Kidney (tissue), 13 donors: ENCODE measurements at regions not wholly inside any gene's neighbourhood (a gene's known extent, or its start where the extent isn't known, plus 50 kb on each side); places are given as distances from the start of the nearest gene placed in this dataset.

Experiments used
- DNase-seq, 5 donors: peaks; one replicate each; pipeline ENCODE4 v3.0.0-alpha.2; 2013 to 2020
- FAIRE-seq: peaks from 2 replicates; lab custom pipeline; 2012; peaks lifted over from hg19 to GRCh38; lab: Jason Lieb, UNC
- H3K27ac ChIP-seq, 2 donors: one replicate each; pipeline ENCODE4 v1.7.0; 2013; ENCODE audit warnings: low read depth in 2 of 2, low read length in 2 of 2, inconsistent platforms in 1 of 2
- H3K27me3 ChIP-seq: one replicate; pipeline ENCODE4 v1.7.1; 2013; ENCODE audit warnings: low read length, inconsistent platforms; ENCODE audit not compliant: control insufficient read depth, insufficient read depth
- H3K36me3 ChIP-seq, 3 donors: one replicate each; pipeline versions ENCODE4 v1.7.0 to v1.7.1; 2013; ENCODE audit warnings: low read length in 3 of 3, control low read depth in 1 of 3, inconsistent platforms in 1 of 3; ENCODE audit not compliant: insufficient read depth in 3 of 3, control insufficient read depth in 2 of 3
- H3K4me1 ChIP-seq, 3 donors: one replicate each; pipeline versions ENCODE4 v1.7.0 to v1.7.1; 2013; ENCODE audit warnings: low read length in 3 of 3, inconsistent platforms in 1 of 3, low read depth in 1 of 3; ENCODE audit not compliant: control insufficient read depth in 2 of 3, insufficient read depth in 2 of 3
- H3K4me3 ChIP-seq, 3 donors: one replicate each; pipeline versions ENCODE4 v1.7.0 to v1.8.1; 2013; ENCODE audit warnings: low read length in 3 of 3, control low read depth in 1 of 3, inconsistent platforms in 1 of 3
- H3K9ac ChIP-seq, 3 donors: one replicate each; pipeline versions ENCODE4 v1.7.0 to v1.7.1; 2013; ENCODE audit warnings: low read length in 3 of 3, control low read depth in 1 of 3, inconsistent platforms in 1 of 3
- H3K9me3 ChIP-seq, 3 donors: one replicate each; pipeline versions ENCODE4 v1.7.0 to v1.7.1; 2013; ENCODE audit warnings: low read length in 3 of 3, control low read depth in 1 of 3, inconsistent platforms in 1 of 3; ENCODE audit not compliant: control insufficient read depth in 2 of 3, insufficient read depth in 1 of 3
- CTCF ChIP-seq: IDR thresholded peaks from 3 replicates; pipeline ENCODE4 v1.5.1; 2012; ENCODE audit warnings: mild to moderate bottlenecking, moderate library complexity, borderline replicate concordance; ENCODE audit not compliant: insufficient read depth; ENCODE audit errors: extremely low read depth
- intact Hi-C: fragments of 100-400 bp; cut with DNase I; formaldehyde crosslinking; loops from one replicate; pipeline ENCODE4 v1.11.1; 2022
- donor health status: control.
- donor health status: control.
- donor health status: control.
- donor health status: control.
- donor health status: control.
- donor health status: DM: yes; HTN: yes; CAD: no.
- donor health status: Normal renal cell carcinoma (clear cell type).

GRCh38 chr7:41891950-41892349 lies 189.1 kb upstream of the INHBA start:
- TF ChIP-seq CTCF, result no peak
- no peaks in the 10 kb centered on the region for H3K27me3 ChIP-seq
- no peaks in the 10 kb centered on the region for H3K36me3 ChIP-seq
- H3K4me1 ChIP-seq, result no peaks in the 10 kb centered on the region
- intact Hi-C loops, result no loop called here
- H3K27ac ChIP-seq, result no peak overlapping the region
- FAIRE-seq (no peak), DNase-seq (no peak)
- H3K9me3 ChIP-seq, result no peaks in the 10 kb centered on the region
- no peak overlapping the region for H3K4me3 ChIP-seq
- no peak overlapping the region for H3K9ac ChIP-seq

- H3K9me3 ChIP-seq, result no peaks in the 10 kb centered on the region
- H3K27me3 ChIP-seq, result no peaks in the 10 kb centered on the region
- H3K4me3 ChIP-seq, result no peak overlapping the region
- DNase-seq, result peak in 1 of 5 donors; percentile 70
- no peaks in the 10 kb centered on the region for H3K36me3 ChIP-seq
- H3K9ac ChIP-seq, result no peak overlapping the region
- no peaks in the 10 kb centered on the region for H3K4me1 ChIP-seq
- no peak for TF ChIP-seq CTCF
- FAIRE-seq, result no peak
- H3K27ac ChIP-seq, result no peak overlapping the region
- intact Hi-C loops, result no loop called here
These were observed 187.9 kb upstream of the INHBA start for GRCh38 chr7:41890631-41891274.

GRCh38 chr7:41889472-41889871 lies 186.6 kb upstream of the INHBA start:
- FAIRE-seq (no peak), DNase-seq (no peak)
- no peak for TF ChIP-seq CTCF
- no peaks in the 10 kb centered on the region for H3K27me3 ChIP-seq
- no peaks in the 10 kb centered on the region for H3K4me1 ChIP-seq
- no peak overlapping the region for H3K9ac ChIP-seq
- H3K9me3 ChIP-seq, result no peaks in the 10 kb centered on the region
- H3K36me3 ChIP-seq, result no peaks in the 10 kb centered on the region
- H3K4me3 ChIP-seq, result no peak overlapping the region
- H3K27ac ChIP-seq, result no peak overlapping the region
- intact Hi-C loops, result no loop called here

- no peak overlapping the region for H3K4me3 ChIP-seq
- FAIRE-seq, result no peak
- intact Hi-C loops, result no loop called here
- TF ChIP-seq CTCF, result no peak
- H3K36me3 ChIP-seq, result no peaks in the 10 kb centered on the region
- H3K27ac ChIP-seq, result no peak overlapping the region
- no peaks in the 10 kb centered on the region for H3K4me1 ChIP-seq
- no peak overlapping the region for H3K9ac ChIP-seq
- DNase-seq, result no peak
- no peaks in the 10 kb centered on the region for H3K9me3 ChIP-seq
- H3K27me3 ChIP-seq, result no peaks in the 10 kb centered on the region
These were observed 186.2 kb upstream of the INHBA start for GRCh38 chr7:41889040-41889439.
